IMR-90 (cell line): ENCODE measurements at regions not wholly inside any gene's neighbourhood (a gene's known extent, or its start where the extent isn't known, plus 50 kb on each side); places are given as distances from the start of the nearest gene placed in this dataset.
A peak's percentile ranks its signal among the peaks of the same experiment; 100 is the strongest.

Source experiments
- ATAC-seq: fragments of 200-7000 bp; cut with Tn5 transposase; 2 replicates; pipeline ENCODE4 v1.9.1; 2020; ENCODE audit warnings: low read depth, mild to moderate bottlenecking, moderate library complexity
- BruUV-seq: library from RNA; stranded (reverse); fragments of 400-500 nt; replicated peaks from 2 replicates; lab custom pipeline; 2021; lab: Mats Ljungman, UMichigan
- CTCF ChIA-PET: fragments of 300-600 bp; formaldehyde crosslinking; extraction: SDS; loops from one replicate; lab custom pipeline; 2021; ENCODE audit warnings: antibody characterized with exemption; lab: Yijun Ruan, JAX
- POLR2A ChIA-PET: fragments of 300-600 bp; sonication (Branson Sonifier 250); formaldehyde crosslinking; loops from one replicate; lab custom pipeline; 2022; ENCODE audit warnings: antibody characterized with exemption; ENCODE audit not compliant: unreplicated experiment; lab: Charles Lee
- DNase-seq: peaks from one replicate; pipeline ENCODE4 v3.0.0; 2013
- H2AFZ ChIP-seq: replicated peaks from 2 replicates; pipeline ENCODE3; 2013; ENCODE audit warnings: low read length, mild to moderate bottlenecking; ENCODE audit not compliant: poor library complexity
- H2AK5ac ChIP-seq: 2 replicates; pipeline ENCODE4 v1.6.1; 2013; ENCODE audit warnings: low read depth, low read length, inconsistent platforms
- H2AK9ac ChIP-seq: replicated peaks from 2 replicates; pipeline ENCODE3; 2013; ENCODE audit warnings: mild to moderate bottlenecking, low read depth, low read length, moderate library complexity; ENCODE audit not compliant: poor library complexity
- H2BK120ac ChIP-seq: 2 replicates; pipeline ENCODE4 v1.6.1; 2013; ENCODE audit warnings: low read depth, low read length, inconsistent platforms
- H2BK15ac ChIP-seq: 3 replicates; pipeline ENCODE4 v1.6.1; 2013; ENCODE audit warnings: low read depth, low read length, inconsistent platforms
- H2BK20ac ChIP-seq: 2 replicates; pipeline ENCODE4 v1.6.1; 2013; ENCODE audit warnings: low read depth, mild to moderate bottlenecking, inconsistent platforms, low read length, moderate library complexity
- H2BK5ac ChIP-seq: 2 replicates; pipeline ENCODE4 v1.6.1; 2013; ENCODE audit warnings: mild to moderate bottlenecking, low read depth, low read length, inconsistent platforms; ENCODE audit not compliant: poor library complexity, severe bottlenecking
- H3K14ac ChIP-seq: replicated peaks from 2 replicates; pipeline ENCODE4 v1.6.1; 2013; ENCODE audit warnings: low read depth, low read length, inconsistent platforms
- H3K18ac ChIP-seq: 2 replicates; pipeline ENCODE4 v1.6.1; 2013; ENCODE audit warnings: low read depth, low read length, control low read depth
- H3K23ac ChIP-seq: 2 replicates; pipeline ENCODE4 v1.6.1; 2013; ENCODE audit warnings: low read depth, low read length, inconsistent platforms
- H3K27ac ChIP-seq: 2 replicates; pipeline ENCODE4 v1.5.1; 2013; ENCODE audit warnings: mild to moderate bottlenecking, control low read depth, low read length; ENCODE audit not compliant: insufficient read depth
- H3K27me3 ChIP-seq: 2 replicates; pipeline ENCODE4 v1.6.1; 2013; ENCODE audit warnings: low read length; ENCODE audit not compliant: control insufficient read depth, insufficient read depth
- H3K36me3 ChIP-seq: 2 replicates; pipeline ENCODE4 v1.6.1; 2013; ENCODE audit warnings: low read length, mixed read lengths; ENCODE audit not compliant: control insufficient read depth, insufficient read depth
- H3K4ac ChIP-seq: 2 replicates; pipeline ENCODE4 v1.6.1; 2013; ENCODE audit warnings: low read depth, low read length, inconsistent platforms
- H3K4me1 ChIP-seq: 2 replicates; pipeline ENCODE4 v1.6.1; 2013; ENCODE audit warnings: low read length, mixed read lengths; ENCODE audit not compliant: control insufficient read depth, insufficient read depth
- H3K4me2 ChIP-seq: 2 replicates; pipeline ENCODE4 v1.6.1; 2013; ENCODE audit warnings: low read depth, mild to moderate bottlenecking, control low read depth, low read length, moderate library complexity
- H3K4me3 ChIP-seq: 2 replicates; pipeline ENCODE4 v1.5.1; 2013; ENCODE audit warnings: low read depth, mild to moderate bottlenecking, control low read depth, low read length, moderate library complexity; ENCODE audit not compliant: insufficient read depth
- H3K56ac ChIP-seq: 2 replicates; pipeline ENCODE4 v1.6.1; 2013; ENCODE audit warnings: low read length, inconsistent platforms; ENCODE audit not compliant: insufficient read depth; ENCODE audit errors: extremely low read depth
- H3K79me1 ChIP-seq, 2 experiments: 2 replicates each; pipeline ENCODE4 v1.6.1; 2013; ENCODE audit warnings: low read length in 2 of 2, inconsistent platforms in 1 of 2, low read depth in 1 of 2
- H3K9ac ChIP-seq: 2 replicates; pipeline ENCODE4 v1.6.1; 2013; ENCODE audit warnings: low read depth, low read length, control low read depth
- H3K9me1 ChIP-seq: 2 replicates; pipeline ENCODE4 v1.6.1; 2013; ENCODE audit warnings: low read length, inconsistent platforms; ENCODE audit not compliant: insufficient read depth
- H3K9me3 ChIP-seq: 2 replicates; pipeline ENCODE4 v1.6.1; 2013; ENCODE audit warnings: low read length; ENCODE audit not compliant: control insufficient read depth, insufficient read depth
- H4K20me1 ChIP-seq: 2 replicates; pipeline ENCODE4 v1.6.1; 2013; ENCODE audit warnings: low read length, inconsistent platforms; ENCODE audit not compliant: insufficient read depth
- H4K5ac ChIP-seq: 2 replicates; pipeline ENCODE4 v1.6.1; 2013; ENCODE audit warnings: mild to moderate bottlenecking, low read depth, low read length, control low read depth
- H4K8ac ChIP-seq, 2 experiments: 2 replicates each; pipeline ENCODE4 v1.6.1; 2013; ENCODE audit warnings: low read depth in 2 of 2, low read length in 2 of 2, control low read depth in 1 of 2, inconsistent platforms in 1 of 2
- H4K91ac ChIP-seq: 2 replicates; pipeline ENCODE4 v1.6.1; 2013; ENCODE audit warnings: low read depth, low read length, inconsistent platforms; ENCODE audit not compliant: insufficient read depth
- BHLHE40 ChIP-seq: fragments of 150-350 bp; IDR thresholded peaks from 2 replicates; pipeline ENCODE4 v1.6.1; 2016; ENCODE audit warnings: mild to moderate bottlenecking, low read depth, low read length
- RAD21 ChIP-seq: IDR thresholded peaks from 2 replicates; pipeline ENCODE4 v1.6.1; 2012; ENCODE audit warnings: low read length, improper control_type of control experiment
- SMC3 ChIP-seq: fragments of 150-350 bp; IDR thresholded peaks from 2 replicates; pipeline ENCODE4 v1.6.1; 2016; ENCODE audit warnings: low read depth, mild to moderate bottlenecking, antibody characterized with exemption, low read length, moderate library complexity
- WGBS, 2 experiments: methylation state at CpG; one replicate each; pipeline versions ENCODE4 v1.1.5 to v1.1.7; 2013; ENCODE audit warnings: missing lambda C conversion rate in 2 of 2; ENCODE audit not compliant: insufficient read length in 1 of 2; ENCODE audit errors: extremely low coverage in 2 of 2; 5-methylcytosine and 5-hydroxymethylcytosine counted together
- dilution Hi-C: fragments of 300-500 bp; cut with HindIII; formaldehyde crosslinking; loops from one replicate; pipeline ENCODE4 v1.14.3; 2018; ENCODE audit warnings: low sequenced_read_pairs; ENCODE audit not compliant: unreplicated experiment
- in situ Hi-C: fragments of 300-500 bp; cut with MboI; formaldehyde crosslinking; loops from 3 replicates; pipeline ENCODE4 v1.14.3; 2019; ENCODE audit warnings: low sequenced_read_pairs, inconsistent platforms, mixed read lengths
- intact Hi-C: fragments of 100-400 bp; cut with micrococcal nuclease; formaldehyde crosslinking; loops from 2 replicates; pipeline ENCODE4 v1.10.0; 2022
- TF ChIP-seq, protein P1 (sequence below): conservative IDR thresholded peaks from 2 replicates; pipeline ENCODE4 v1.5.1; 2012; ENCODE audit warnings: mild to moderate bottlenecking, low read depth, low read length, improper control_type of control experiment

DNA sequence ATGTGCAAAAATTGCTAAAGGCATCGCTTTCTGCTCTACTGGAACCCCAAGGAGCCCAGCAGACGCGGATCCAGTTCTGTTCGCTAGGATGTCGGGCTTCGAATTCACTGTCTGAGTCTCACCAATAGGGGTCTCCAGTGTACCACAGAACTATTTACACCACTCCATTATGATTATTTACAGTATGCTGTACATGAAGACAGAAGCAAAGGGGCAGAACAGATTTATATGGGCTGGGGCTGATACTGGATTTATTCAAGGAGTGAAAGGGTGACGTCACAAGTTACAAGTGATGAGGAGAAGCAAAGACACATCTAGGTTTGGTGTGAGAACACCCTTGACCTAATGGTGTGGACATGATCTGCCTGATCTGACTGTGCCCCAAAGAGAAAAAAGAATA is 185.3 kb upstream of the ATP5MC3 start:
- Histone ChIP-seq H3K79me1 (no peaks in the 10 kb centered on the region), H3K27ac (no peak overlapping the region), H3K9me1 (no peaks in the 10 kb centered on the region), H3K9ac (no peak overlapping the region), H3K4me3 (no peak overlapping the region), H3K36me3 (no peaks in the 10 kb centered on the region), H3K23ac (no peak overlapping the region), H4K5ac (no peak overlapping the region), H2AK5ac (no peak overlapping the region), H2BK20ac (no peak overlapping the region), H4K91ac (no peak overlapping the region), H3K4me2 (no peak overlapping the region), H2BK120ac (no peak overlapping the region), H3K27me3 (peaks cover 6% of the 10 kb centered on the region), H2AK9ac (no peak overlapping the region), H4K20me1 (no peaks in the 10 kb centered on the region; the same call in 1 of the 2 replicates), H3K4me1 (no peaks in the 10 kb centered on the region), H3K56ac (no peak overlapping the region), H4K8ac (no peak overlapping the region), H2BK5ac (no peak overlapping the region), H3K9me3 (no peaks in the 10 kb centered on the region), H3K14ac (no peak overlapping the region), H3K18ac (no peak overlapping the region), H2AFZ (no peak overlapping the region), H2BK15ac (no peak overlapping the region), H3K4ac (no peak overlapping the region)
- 0% methylated on average over 1 of the region's 7 CpGs; no CpG with 5 or more reads in 1 of the 2 experiments for WGBS, 2 experiments
- DNase-seq: peak; percentile 43
- ChIA-PET CTCF (no interaction called here), POLR2A (no interaction called here)
- dilution Hi-C loops: no loop called here
- in situ Hi-C loops: loop anchor here (10.0 kb wide), 1 partner anchor 728 kb away; the partner anchor contains the start of genes HOXD12 and HOXD13
- BruUV-seq: no TSS peak
- peak; percentile 91 for ATAC-seq
- TF ChIP-seq, protein P1, sequence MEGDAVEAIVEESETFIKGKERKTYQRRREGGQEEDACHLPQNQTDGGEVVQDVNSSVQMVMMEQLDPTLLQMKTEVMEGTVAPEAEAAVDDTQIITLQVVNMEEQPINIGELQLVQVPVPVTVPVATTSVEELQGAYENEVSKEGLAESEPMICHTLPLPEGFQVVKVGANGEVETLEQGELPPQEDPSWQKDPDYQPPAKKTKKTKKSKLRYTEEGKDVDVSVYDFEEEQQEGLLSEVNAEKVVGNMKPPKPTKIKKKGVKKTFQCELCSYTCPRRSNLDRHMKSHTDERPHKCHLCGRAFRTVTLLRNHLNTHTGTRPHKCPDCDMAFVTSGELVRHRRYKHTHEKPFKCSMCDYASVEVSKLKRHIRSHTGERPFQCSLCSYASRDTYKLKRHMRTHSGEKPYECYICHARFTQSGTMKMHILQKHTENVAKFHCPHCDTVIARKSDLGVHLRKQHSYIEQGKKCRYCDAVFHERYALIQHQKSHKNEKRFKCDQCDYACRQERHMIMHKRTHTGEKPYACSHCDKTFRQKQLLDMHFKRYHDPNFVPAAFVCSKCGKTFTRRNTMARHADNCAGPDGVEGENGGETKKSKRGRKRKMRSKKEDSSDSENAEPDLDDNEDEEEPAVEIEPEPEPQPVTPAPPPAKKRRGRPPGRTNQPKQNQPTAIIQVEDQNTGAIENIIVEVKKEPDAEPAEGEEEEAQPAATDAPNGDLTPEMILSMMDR: peak; percentile 68
- TF ChIP-seq SMC3 (peak; percentile 41), RAD21 (peak; percentile 68), BHLHE40 (no peak)
- intact Hi-C loops: loop anchor here (1.0 to 5.0 kb wide), 3 partner anchors 320 to 730 kb away; no protein-coding TSS in a partner anchor
